Esophagus squamous epithelium (tissue), 5 donors: ENCODE measurements at regions not wholly inside any gene's neighbourhood (a gene's known extent, or its start where the extent isn't known, plus 50 kb on each side); places are given as distances from the start of the nearest gene placed in this dataset.
"Not testable (repeated sequence)": the region's sequence is repeated elsewhere in the genome, so short reads cannot be mapped to it uniquely, and the experiment has no call there.

Experiments used
- DNase-seq: peaks from one replicate; lab custom pipeline; 2025; lab: John Stamatoyannopoulos, UW
- H3K27ac ChIP-seq, 4 donors: fragments of 200-600 bp; sonication (generic); one replicate each; pipeline ENCODE4 v1.5.1; 2016 to 2019; ENCODE audit warnings: mild to moderate bottlenecking in 1 of 4
- H3K27me3 ChIP-seq, 4 donors: fragments of 200-600 bp; sonication (generic); 1 replicate in 3 of 4; 2 replicates in 1 of 4; pipeline versions ENCODE4 v1.5.1 to v1.6.0; 2017 to 2021; ENCODE audit warnings: antibody characterized with exemption in 1 of 4
- H3K36me3 ChIP-seq, 3 donors: fragments of 200-600 bp; sonication (generic); one replicate each; pipeline ENCODE4 v1.5.1; 2016 to 2019
- H3K4me1 ChIP-seq, 3 donors: fragments of 200-600 bp; sonication (generic); one replicate each; pipeline ENCODE4 v1.5.1; 2017 to 2019
- H3K4me3 ChIP-seq, 4 donors: fragments of 200-600 bp; sonication (generic); 1 replicate in 3 of 4; 2 replicates in 1 of 4; pipeline ENCODE4 v1.5.1; 2016 to 2019; ENCODE audit warnings: mild to moderate bottlenecking in 2 of 4, moderate library complexity in 1 of 4
- H3K9me3 ChIP-seq, 3 donors: fragments of 200-600 bp; sonication (generic); one replicate each; pipeline ENCODE4 v1.5.1; 2016 to 2019
- POLR2A ChIP-seq, 4 donors: fragments of 450-650 bp; IDR thresholded peaks; one replicate each; pipeline ENCODE4 v1.6.1; 2017; ENCODE audit warnings: antibody characterized with exemption in 4 of 4, mild to moderate bottlenecking in 4 of 4, moderate library complexity in 3 of 4
- WGBS, 2 donors: methylation state at CpG; one replicate each; pipeline ENCODE4 v1.1.5; 2018; 5-methylcytosine and 5-hydroxymethylcytosine counted together
- intact Hi-C: fragments of 100-400 bp; cut with DNase I; formaldehyde crosslinking; loops from one replicate; pipeline ENCODE4 v1.15.0; 2022
- TF ChIP-seq, protein P1 (sequence below), 6 experiments: fragments of 450-650 bp in 4 of 6; fragments of 200-600 bp in 2 of 6; sonication (generic) in 2 of 6; IDR thresholded peaks; one replicate each; pipeline ENCODE4 v1.5.1; 2016 to 2019; ENCODE audit warnings: antibody characterized with exemption in 6 of 6, mild to moderate bottlenecking in 4 of 6, moderate library complexity in 4 of 6
- donor health status: DM: yes; HTN: yes; CAD: no.

DNA sequence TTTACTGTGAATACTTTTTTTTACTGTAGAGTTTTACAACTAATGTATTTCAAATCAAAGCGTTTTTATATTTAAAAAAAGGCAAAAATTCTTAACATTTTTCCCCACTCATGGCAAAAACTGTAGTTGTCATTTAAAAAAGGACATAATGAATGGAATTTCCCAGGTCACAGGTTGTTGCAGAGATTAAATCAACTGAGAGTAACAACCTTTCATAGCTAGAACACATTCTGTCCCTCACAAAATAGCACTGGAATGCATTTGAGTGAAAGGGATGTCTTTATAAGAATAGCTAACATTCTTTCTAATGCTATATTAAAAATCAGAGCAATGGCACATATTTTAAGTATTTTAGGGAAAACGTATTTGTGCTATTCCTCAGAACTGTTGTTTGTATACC lies 1393.3 kb upstream of the ATXN8OS start:
- no peak for DNase-seq
- Histone ChIP-seq H3K9me3 (peaks cover 0 to 11% (median 0%) of the 10 kb centered on the region in 3 donors), H3K27ac (no peak overlapping the region), H3K4me1 (no peaks in the 10 kb centered on the region), H3K27me3 (no peaks in the 10 kb centered on the region), H3K4me3 (no peak overlapping the region), H3K36me3 (no peaks in the 10 kb centered on the region)
- 21 to 35% methylated on average over 2 of the region's 2 CpGs for WGBS, 2 donors
- TF ChIP-seq POLR2A (IDR thresholded peaks at IDR 0.05), result no peak
- TF ChIP-seq, protein P1, sequence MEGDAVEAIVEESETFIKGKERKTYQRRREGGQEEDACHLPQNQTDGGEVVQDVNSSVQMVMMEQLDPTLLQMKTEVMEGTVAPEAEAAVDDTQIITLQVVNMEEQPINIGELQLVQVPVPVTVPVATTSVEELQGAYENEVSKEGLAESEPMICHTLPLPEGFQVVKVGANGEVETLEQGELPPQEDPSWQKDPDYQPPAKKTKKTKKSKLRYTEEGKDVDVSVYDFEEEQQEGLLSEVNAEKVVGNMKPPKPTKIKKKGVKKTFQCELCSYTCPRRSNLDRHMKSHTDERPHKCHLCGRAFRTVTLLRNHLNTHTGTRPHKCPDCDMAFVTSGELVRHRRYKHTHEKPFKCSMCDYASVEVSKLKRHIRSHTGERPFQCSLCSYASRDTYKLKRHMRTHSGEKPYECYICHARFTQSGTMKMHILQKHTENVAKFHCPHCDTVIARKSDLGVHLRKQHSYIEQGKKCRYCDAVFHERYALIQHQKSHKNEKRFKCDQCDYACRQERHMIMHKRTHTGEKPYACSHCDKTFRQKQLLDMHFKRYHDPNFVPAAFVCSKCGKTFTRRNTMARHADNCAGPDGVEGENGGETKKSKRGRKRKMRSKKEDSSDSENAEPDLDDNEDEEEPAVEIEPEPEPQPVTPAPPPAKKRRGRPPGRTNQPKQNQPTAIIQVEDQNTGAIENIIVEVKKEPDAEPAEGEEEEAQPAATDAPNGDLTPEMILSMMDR (IDR thresholded peaks at IDR 0.05), result no peak
- intact Hi-C loops, result no loop called here

- H3K4me1 ChIP-seq, result no peaks in the 10 kb centered on the region
- H3K27me3 ChIP-seq, result no peaks in the 10 kb centered on the region
- H3K4me3 ChIP-seq, result no peak overlapping the region
- intact Hi-C loops, result no loop called here
- H3K9me3 ChIP-seq, result peaks cover 0 to 11% (median 0%) of the 10 kb centered on the region in 3 donors
- DNase-seq, result no peak
- TF ChIP-seq, protein P1 (IDR thresholded peaks at IDR 0.05), result no peak
- TF ChIP-seq POLR2A (IDR thresholded peaks at IDR 0.05), result no peak
- H3K36me3 ChIP-seq, result no peaks in the 10 kb centered on the region
- H3K27ac ChIP-seq, result no peak overlapping the region
- WGBS, 2 donors, result 90 to 95% methylated on average over 1 of the region's 1 CpG
Observed at GRCh38 chr13:68713394-68713793, 1394.2 kb upstream of the ATXN8OS start.

GRCh38 chr13:68708336-68708908 lies 1399.2 kb upstream of the ATXN8OS start:
- Histone ChIP-seq H3K4me1 (no peaks in the 10 kb centered on the region), H3K9me3 (peaks cover 0 to 11% (median 0%) of the 10 kb centered on the region in 3 donors), H3K4me3 (no peak overlapping the region), H3K27ac (no peak overlapping the region), H3K36me3 (no peaks in the 10 kb centered on the region), H3K27me3 (no peaks in the 10 kb centered on the region)
- WGBS, 2 donors, result 81 to 84% methylated on average over 11 to 16 of the region's 16 CpGs
- TF ChIP-seq, protein P1 (IDR thresholded peaks at IDR 0.05), result no peak
- TF ChIP-seq POLR2A (IDR thresholded peaks at IDR 0.05), result no peak
- DNase-seq, result no peak
- intact Hi-C loops, result no loop called here

GRCh38 chr13:68706044-68706443 lies 1401.6 kb upstream of the ATXN8OS start:
- DNase-seq, intact Hi-C loops, H3K9me3 ChIP-seq, H3K4me3 ChIP-seq, H3K27ac ChIP-seq, H3K4me1 ChIP-seq, H3K27me3 ChIP-seq, H3K36me3 ChIP-seq: not testable (repeated sequence)

DNA sequence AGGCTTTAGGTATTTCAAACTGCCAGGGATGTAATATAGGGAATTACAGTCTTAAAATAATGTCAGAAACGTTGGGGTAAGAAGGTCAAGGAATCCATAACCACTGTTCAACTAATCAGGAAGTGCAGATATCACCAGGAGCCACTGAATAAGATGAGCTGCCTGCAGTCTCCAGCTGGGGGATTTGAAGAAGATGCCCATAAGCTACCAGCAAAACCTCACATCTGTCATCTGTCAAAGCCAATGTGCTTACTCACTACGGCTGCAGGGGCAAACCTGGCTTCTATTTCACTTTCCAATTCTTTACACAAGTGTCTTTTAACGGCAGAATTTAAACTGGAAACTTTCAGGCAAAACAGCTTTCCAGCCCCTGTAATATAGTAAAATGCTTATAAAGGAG lies 1410.1 kb upstream of the ATXN8OS start:
- intact Hi-C loops, result no loop called here

More for the DNA sequence above, 1410.1 kb upstream of the ATXN8OS start:
- no peak for DNase-seq
- no peak overlapping the region for H3K4me3 ChIP-seq
- WGBS, 2 donors, result 15 to 20% methylated on average over 3 of the region's 3 CpGs
- peaks cover 0 to 8% (median 8%) of the 10 kb centered on the region in 3 donors for H3K9me3 ChIP-seq
- no peaks in the 10 kb centered on the region for H3K4me1 ChIP-seq
- no peaks in the 10 kb centered on the region for H3K36me3 ChIP-seq
- TF ChIP-seq, protein P1 (IDR thresholded peaks at IDR 0.05), result no peak
- TF ChIP-seq POLR2A (IDR thresholded peaks at IDR 0.05), result no peak
- H3K27ac ChIP-seq, result no peak overlapping the region
- H3K27me3 ChIP-seq, result no peaks in the 10 kb centered on the region
